ENCODE measurements at regions not wholly inside any gene's neighbourhood (a gene's known extent, or its start where the extent isn't known, plus 50 kb on each side); places are given as distances from the start of the nearest gene placed in this dataset.

- DNase-seq, result no peak
- Histone ChIP-seq H3K9me3 (no peaks in the 10 kb centered on the region), H3K27me3 (no peaks in the 10 kb centered on the region), H3K4me1 (no peaks in the 10 kb centered on the region), H3K4me3 (no peak overlapping the region), H3K36me3 (no peaks in the 10 kb centered on the region), H3K27ac (no peak overlapping the region)
- ATAC-seq (ENCODE audit: low FRiP score in 2 of 2), result no peak
- TF ChIP-seq POLR2A (IDR thresholded peaks at IDR 0.05), result no peak
- no peak for TF ChIP-seq EP300 (IDR thresholded peaks at IDR 0.05)
- TF ChIP-seq POLR2AphosphoS5 (IDR thresholded peaks at IDR 0.05), result no peak
- TF ChIP-seq CTCF (IDR thresholded peaks at IDR 0.05), result no peak
- WGBS, 2 donors, result 76 to 82% methylated on average over 4 to 5 of the region's 5 CpGs
Observed at GRCh38 chr14:22255017-22255950, 333.7 kb downstream of the DAD1 start.

- DNase-seq, result peak in 1 of 2 donors; percentile 35
- no peaks in the 10 kb centered on the region for H3K4me1 ChIP-seq
- TF ChIP-seq CTCF (IDR thresholded peaks at IDR 0.05), result no peak
- TF ChIP-seq POLR2A (IDR thresholded peaks at IDR 0.05), result no peak
- no peak for TF ChIP-seq EP300 (IDR thresholded peaks at IDR 0.05)
- no peak for TF ChIP-seq POLR2AphosphoS5 (IDR thresholded peaks at IDR 0.05)
Observed at GRCh38 chr14:22252686-22253085, 336.3 kb downstream of the DAD1 start.

GRCh38 chr14:22251090-22251489 is 337.9 kb downstream of the DAD1 start:
- WGBS, 2 donors, result 36 to 72% methylated on average over 1 of the region's 1 CpG
- Histone ChIP-seq H3K27me3 (no peaks in the 10 kb centered on the region), H3K4me3 (no peak overlapping the region), H3K36me3 (no peaks in the 10 kb centered on the region), H3K4me1 (no peaks in the 10 kb centered on the region), H3K27ac (no peak overlapping the region), H3K9me3 (no peaks in the 10 kb centered on the region)
- DNase-seq (no peak), ATAC-seq (ENCODE audit: low FRiP score in 2 of 2) (no peak)
- TF ChIP-seq POLR2AphosphoS5 (IDR thresholded peaks at IDR 0.05) (no peak), CTCF (IDR thresholded peaks at IDR 0.05) (no peak), EP300 (IDR thresholded peaks at IDR 0.05) (no peak), POLR2A (IDR thresholded peaks at IDR 0.05) (no peak)

More at GRCh38 chr14:22252686-22253085, 336.3 kb downstream of the DAD1 start:
- Histone ChIP-seq H3K36me3 (no peaks in the 10 kb centered on the region), H3K4me3 (no peak overlapping the region), H3K27me3 (no peaks in the 10 kb centered on the region), H3K27ac (peak overlapping the region in 2 of 4 donors; percentile 21 to 36), H3K9me3 (no peaks in the 10 kb centered on the region)
- 17 to 33% methylated on average over 4 of the region's 4 CpGs for WGBS, 2 donors
- peak in 1 of 2 donors; percentile 40 for ATAC-seq (ENCODE audit: low FRiP score in 2 of 2)

GRCh38 chr14:22249770-22250169 is 339.3 kb downstream of the DAD1 start:
- no peak for TF ChIP-seq POLR2A (IDR thresholded peaks at IDR 0.05)
- TF ChIP-seq CTCF (IDR thresholded peaks at IDR 0.05), result no peak
- no peak for TF ChIP-seq EP300 (IDR thresholded peaks at IDR 0.05)
- no peak for TF ChIP-seq POLR2AphosphoS5 (IDR thresholded peaks at IDR 0.05)
- ATAC-seq (ENCODE audit: low FRiP score in 2 of 2) (no peak), DNase-seq (no peak)
- WGBS, 2 donors, result 57 to 63% methylated on average over 4 of the region's 4 CpGs
- no peak overlapping the region for H3K4me3 ChIP-seq
- H3K4me1 ChIP-seq, result peaks cover 0 to 4% (median 0%) of the 10 kb centered on the region in 4 donors
- no peaks in the 10 kb centered on the region for H3K27me3 ChIP-seq
- no peak overlapping the region for H3K27ac ChIP-seq
- H3K36me3 ChIP-seq, result no peaks in the 10 kb centered on the region
- H3K9me3 ChIP-seq, result no peaks in the 10 kb centered on the region

Data from upper lobe of left lung (tissue), 6 donors.